CD1c-positive myeloid dendritic cell (primary cell): ENCODE measurements at regions not wholly inside any gene's neighbourhood (a gene's known extent, or its start where the extent isn't known, plus 50 kb on each side); places are given as distances from the start of the nearest gene placed in this dataset.
"Not testable (repeated sequence)": the region's sequence is repeated elsewhere in the genome, so short reads cannot be mapped to it uniquely, and the experiment has no call there.

Experiments
- DNase-seq: peaks from one replicate; pipeline ENCODE4 v3.0.0-alpha.2; 2016; ENCODE audit errors: extremely low spot score

GRCh38 chr10:30765022-30765615, 135.6 kb upstream of the LYZL2 start:
- DNase-seq, result no peak

DNA sequence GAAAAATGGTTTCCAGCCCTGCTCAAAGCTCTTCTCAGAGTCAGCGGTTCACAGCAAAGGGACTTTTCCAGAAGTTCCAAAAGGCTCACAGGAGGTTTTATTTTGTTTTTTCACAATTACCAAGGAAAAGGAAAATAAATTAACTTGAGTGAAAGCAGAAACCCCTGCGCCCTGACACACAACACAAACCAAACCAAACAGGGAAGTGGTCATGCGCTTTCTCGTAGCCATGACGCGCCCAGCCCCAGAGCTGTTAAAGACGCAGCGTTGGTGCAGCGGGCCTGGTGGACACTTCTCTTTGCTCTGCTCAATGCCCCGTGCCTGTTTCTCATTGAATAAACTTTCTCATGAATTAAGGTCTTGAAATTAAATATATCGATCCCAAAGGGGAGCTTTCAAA, 134.4 kb upstream of the LYZL2 start:
- DNase-seq, result peak; percentile 55

DNA sequence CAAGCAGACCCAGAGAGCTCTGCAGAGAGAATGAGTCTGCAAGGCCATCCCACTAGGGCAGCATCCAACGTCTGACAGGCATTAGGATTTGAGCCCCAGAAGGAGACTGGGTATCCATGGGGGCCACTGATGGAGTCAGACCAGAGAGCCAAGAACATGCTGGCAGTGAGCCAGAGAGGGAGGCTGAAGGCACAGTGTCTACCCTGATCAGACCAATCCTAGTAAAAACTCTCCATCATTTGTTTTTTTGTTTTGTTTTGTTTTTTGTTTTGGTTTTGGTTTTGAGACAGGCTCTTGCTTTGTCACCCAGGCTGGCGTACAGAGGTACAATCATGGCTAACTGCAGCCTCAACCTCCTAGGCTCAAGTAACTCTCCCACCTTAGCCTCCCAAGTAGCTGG, 133.1 kb upstream of the LYZL2 start:
- DNase-seq, result no peak

- no peak for DNase-seq
Observed at GRCh38 chr10:30759423-30759822, 129.9 kb upstream of the LYZL2 start.

- DNase-seq, result no peak
Observed at GRCh38 chr10:30758338-30758737, 128.8 kb upstream of the LYZL2 start.

GRCh38 chr10:30756896-30757295, 127.3 kb upstream of the LYZL2 start:
- no peak for DNase-seq

GRCh38 chr10:30756151-30756550, 126.6 kb upstream of the LYZL2 start:
- no peak for DNase-seq

GRCh38 chr10:30755441-30755953, 125.9 kb upstream of the LYZL2 start:
- no peak for DNase-seq

DNA sequence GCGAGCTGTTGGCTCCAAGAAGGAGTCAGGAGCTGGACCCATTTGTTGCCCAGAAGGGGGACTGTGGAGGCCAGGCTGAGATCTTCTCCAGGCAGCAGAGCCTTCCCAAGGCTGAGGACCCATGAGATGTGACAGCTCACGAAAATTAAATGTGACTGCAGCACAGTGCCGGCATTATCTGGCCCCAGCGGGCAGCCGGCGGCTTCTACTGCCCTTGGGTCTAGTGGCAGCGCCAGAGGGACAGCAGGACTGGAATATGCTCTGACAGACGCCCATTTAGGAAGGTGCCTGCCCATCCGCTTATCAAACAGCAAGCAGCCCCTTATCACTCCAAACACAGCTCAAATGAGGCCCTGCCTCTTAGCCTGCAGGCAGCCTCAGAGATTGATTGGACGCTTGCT, 122.9 kb upstream of the LYZL2 start:
- DNase-seq, result no peak

- peak; percentile 61 for DNase-seq
Observed at GRCh38 chr10:30751678-30752331, 122.3 kb upstream of the LYZL2 start.

DNA sequence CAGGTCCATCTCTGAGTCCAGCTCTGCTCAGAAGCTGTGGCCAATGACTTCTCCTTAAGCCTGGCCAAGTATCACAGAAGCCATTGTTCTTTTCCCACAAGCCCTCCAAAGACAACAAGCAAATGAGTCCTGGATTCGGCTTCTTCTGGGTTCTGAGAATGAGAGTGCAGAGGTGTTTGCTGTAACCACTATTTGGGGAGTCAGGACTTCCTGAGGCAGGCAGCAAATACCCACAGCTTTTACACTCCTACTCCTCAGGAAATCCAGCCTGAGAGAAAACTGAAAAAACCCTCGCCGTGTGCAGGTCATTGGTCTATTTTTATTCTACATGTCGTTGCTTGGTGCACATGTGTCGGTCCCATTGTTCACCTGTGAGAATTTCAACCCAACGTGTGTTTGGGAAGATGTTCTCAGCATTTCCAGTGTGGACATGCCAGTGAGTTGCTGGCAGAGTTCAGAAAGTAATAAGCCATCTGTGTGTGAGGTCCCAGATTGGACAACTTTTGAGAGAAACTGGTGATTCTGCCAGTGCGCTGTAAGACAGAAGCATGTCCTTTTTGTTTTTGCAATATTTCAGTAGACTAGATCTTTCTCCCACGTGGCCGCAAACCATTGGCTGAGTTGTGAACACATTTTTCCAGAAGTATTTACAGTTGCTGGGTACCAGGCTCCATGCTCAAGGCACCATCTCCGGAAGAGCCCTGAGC, 121.6 kb upstream of the LYZL2 start:
- DNase-seq, result no peak

DNA sequence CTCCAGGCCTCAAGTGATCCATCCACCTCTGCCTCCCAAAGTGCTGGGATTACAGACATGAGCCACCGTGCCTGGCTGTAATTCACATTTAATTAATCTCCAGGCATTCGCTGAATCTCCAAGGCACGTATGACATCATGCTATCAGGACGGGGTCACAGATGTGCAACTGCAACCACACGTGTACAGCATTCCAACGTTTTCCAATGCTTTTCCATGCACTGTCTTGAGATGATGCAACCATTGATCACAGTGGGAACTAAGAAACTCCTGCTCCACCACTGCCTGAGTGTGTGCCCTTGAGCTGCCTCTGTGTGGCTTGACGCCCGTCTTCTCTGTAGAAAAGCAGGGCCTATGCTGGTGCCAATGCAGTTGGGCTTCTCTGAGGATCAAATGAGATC, 119.8 kb upstream of the LYZL2 start:
- DNase-seq, result no peak

DNA sequence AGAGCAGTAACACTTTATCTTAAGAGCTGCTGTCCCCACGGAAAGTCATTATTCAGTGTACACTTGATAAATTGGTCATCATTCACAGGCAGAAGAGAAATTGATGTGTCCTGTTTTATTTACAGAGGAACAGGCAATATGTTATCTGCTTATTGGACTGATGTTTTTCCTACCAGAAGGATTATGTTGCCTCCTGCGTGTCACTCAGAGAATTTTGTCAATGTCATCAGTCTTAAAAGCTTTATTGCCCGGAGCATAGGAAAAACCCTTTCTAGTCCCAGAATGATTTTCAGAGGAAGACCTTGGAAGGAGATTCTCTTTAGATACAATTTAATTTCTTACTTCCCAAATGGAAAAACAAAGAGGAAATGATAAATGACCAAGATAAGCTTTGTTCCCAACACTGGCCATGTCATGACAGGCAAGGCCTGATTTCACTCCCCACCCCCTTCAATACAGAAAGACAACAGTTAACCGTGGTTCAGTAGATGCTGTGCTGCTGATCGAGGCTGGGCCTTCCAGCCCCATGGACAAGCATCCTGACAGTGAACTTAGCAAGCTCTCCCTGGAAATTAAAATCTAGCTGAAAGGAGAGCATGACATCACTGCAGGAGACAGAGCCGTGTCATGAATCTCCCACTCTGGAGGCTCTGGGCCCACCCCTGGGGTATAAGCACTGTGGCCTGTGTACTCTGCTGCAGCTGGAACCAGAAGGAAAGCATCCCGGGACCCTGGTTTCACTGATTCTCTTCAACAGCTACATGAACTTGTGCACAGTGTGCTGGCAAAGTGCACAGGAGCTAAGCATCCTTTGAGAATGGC, 118.8 kb upstream of the LYZL2 start:
- no peak for DNase-seq

- DNase-seq, result no peak
Observed at GRCh38 chr10:30747633-30748032, 118.1 kb upstream of the LYZL2 start.

DNA sequence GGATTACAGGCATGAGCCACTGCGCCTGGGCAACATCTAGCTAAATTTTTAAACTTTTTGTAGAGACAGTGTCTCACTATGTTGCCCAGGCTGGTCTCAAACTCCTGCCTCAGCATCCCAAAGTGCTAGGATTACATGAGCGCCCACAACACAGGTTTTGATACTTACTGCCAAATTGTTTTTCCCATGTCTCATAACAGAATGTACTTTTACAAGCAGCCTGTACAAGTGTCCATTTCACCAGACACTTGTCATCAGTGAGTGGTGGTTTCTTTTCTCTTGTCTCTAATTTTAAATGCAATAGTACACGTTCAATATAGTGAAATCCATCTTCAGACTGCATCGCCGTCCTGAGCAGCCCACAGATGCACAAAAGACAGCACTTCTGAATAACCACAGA, 116.4 kb upstream of the LYZL2 start:
- DNase-seq, result no peak

DNA sequence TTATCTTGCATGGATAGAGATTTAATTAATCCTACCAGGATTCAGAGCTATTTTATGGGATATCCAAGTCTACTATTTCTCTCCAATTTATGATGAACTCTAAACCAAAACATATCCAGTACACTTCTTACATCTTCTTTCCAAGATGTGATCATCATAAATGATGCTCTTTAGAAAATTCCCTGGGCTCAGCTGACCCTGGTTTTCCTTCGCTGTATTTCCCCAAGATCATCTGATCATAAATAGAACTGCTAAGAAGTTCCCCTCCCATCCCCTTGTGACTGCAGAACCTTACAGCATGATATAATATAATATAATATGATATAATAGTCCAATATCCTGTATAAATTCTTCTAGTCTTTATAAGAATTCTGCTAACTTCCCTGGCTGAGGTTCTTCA, 114.6 kb upstream of the LYZL2 start:
- DNase-seq, result no peak

GRCh38 chr10:30743586-30743985, 114.0 kb upstream of the LYZL2 start:
- no peak for DNase-seq

DNA sequence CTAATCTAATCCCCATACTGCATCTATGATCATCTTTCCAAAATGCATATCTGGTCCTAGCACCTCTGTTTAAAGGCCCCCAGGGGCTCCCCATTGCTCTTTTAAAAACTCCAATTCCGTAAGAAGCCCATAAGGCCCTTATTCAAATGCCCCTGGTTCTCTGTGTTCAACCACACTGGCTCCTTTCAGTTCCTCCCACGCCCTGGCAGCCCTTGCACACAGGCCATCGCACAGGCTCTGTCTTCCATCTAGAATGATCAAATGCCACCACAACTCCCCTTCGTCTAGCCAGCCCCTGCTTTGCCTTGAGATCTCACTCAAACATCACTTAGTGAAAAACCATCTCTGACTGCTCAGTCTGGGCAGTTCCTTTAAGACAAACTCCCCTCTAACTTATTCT, 112.9 kb upstream of the LYZL2 start:
- DNase-seq, result peak; percentile 5

GRCh38 chr10:30740774-30741173, 111.2 kb upstream of the LYZL2 start:
- DNase-seq, result not testable (repeated sequence)

GRCh38 chr10:30738416-30738815, 108.9 kb upstream of the LYZL2 start:
- DNase-seq, result no peak

DNA sequence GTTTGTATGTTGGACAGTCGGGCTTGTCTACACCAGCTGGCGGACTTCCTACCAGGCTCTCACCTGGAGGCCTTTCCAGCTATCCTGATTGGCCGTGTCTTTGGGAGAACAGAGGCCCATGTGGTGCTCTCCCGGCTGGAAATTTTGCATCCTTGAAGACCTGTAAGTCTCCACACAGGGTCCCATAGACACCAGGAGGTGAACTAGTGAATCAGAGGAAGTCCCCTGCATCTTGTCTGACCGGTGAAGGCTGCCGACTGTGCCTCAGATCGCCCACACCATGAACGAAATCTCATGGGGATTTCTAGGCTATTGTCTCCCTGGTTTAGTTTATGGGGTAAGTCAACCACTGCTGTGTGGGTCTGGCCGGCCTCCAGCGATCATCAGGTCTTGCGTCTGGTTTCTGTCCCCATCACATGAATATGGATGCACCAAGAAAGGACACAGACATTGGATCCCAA, 108.4 kb upstream of the LYZL2 start:
- no peak for DNase-seq

- DNase-seq, result peak; percentile 30
Observed at GRCh38 chr10:30736685-30737232, 107.2 kb upstream of the LYZL2 start.
